Neural progenitor cell (in vitro differentiated cells): ENCODE measurements at regions not wholly inside any gene's neighbourhood (a gene's known extent, or its start where the extent isn't known, plus 50 kb on each side); places are given as distances from the start of the nearest gene placed in this dataset.

ENCODE experiments used
- CTCF ChIP-seq: fragments of 200-600 bp; sonication (generic); IDR thresholded peaks from 2 replicates; pipeline ENCODE4 v1.5.1; 2017; ENCODE audit warnings: antibody characterized with exemption, mild to moderate bottlenecking
- EZH2 ChIP-seq: fragments of 200-600 bp; sonication (generic); IDR thresholded peaks from 2 replicates; pipeline ENCODE4 v1.6.1; 2017; ENCODE audit warnings: antibody characterized with exemption, mild to moderate bottlenecking, moderate library complexity
- EZH2phosphoT487 ChIP-seq: fragments of 200-600 bp; sonication (generic); IDR thresholded peaks from 2 replicates; pipeline ENCODE4 v1.6.1; 2017; ENCODE audit warnings: antibody characterized with exemption

GRCh38 chr9:104981543-104982129, 53.7 kb upstream of the ABCA1 start:
- TF ChIP-seq CTCF (no peak), EZH2 (no peak), EZH2phosphoT487 (no peak)
